ENCODE measurements at regions not wholly inside any gene's neighbourhood (a gene's known extent, or its start where the extent isn't known, plus 50 kb on each side); places are given as distances from the start of the nearest gene placed in this dataset.

DNA sequence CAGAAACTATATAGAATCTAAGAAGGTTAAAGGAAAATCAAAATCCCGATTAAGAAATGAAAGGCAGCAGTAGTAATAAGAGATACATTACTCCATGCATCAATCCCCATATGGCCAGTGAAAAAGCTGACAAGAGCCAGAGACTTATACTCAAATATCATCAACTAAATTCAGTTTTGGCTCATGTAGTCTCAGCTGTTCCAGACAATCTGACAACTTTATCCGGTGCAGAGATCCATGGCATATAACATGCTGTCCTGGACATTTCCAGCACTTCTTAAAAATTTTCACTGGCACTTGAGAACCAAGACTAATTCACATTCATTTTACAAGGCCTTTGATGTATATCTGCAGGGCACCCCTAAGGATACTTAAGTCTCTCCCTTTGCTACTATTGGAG is 255.7 kb upstream of the KLHL1 start:
- no peak for DNase-seq

DNA sequence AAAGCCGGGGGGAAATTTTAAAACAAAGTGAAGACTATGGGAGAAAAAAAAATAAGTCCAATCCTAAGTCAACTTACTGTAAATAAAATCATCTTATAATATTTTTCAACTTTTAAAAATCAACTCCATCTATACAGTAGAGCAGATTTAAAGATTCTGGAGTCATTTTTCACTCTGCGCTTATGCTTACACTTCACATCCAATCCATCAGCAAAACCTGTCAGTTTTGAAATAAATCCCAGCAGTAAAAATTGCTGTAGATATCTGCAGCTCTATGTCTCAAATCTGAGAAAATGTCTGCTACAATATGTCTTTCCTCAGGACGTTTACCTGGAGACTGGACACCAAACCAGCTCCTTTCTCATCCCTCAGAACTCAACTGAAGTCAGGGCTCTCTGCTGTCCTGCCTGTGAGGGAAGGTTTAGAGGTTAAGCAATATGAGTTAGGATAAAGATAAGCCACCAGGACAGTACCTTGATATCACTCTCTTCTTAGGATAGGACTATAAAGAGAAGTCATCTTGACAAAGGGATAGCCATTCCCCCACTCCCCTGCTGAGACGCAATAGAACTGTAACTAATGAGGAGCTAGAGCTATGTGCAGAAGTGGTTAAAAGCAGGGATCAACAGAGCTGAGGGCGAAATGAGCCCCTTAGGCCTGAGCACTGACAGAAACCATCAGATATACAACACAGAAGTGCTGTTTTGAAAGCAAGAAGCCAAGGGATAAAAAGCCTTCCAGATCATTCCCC is 254.7 kb upstream of the KLHL1 start:
- no peak for DNase-seq

DNA sequence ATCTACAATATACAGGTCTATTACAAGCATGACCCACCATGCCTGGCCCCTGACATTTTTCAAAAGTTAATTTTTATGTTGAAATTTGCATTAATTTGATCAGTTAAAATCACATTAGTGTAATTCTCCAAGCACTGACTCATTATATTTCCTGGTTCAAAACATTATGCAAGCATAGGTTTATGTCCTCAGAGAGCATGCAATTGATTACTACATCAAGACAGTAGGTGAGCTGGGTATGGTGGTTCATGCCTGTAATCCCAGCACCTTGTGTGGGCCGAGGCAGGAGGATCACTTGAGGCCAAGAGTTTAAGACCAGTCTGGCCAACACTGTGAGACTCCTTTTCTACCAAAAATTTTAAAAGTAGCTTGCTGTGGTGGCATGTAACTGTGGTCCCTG is 248.8 kb upstream of the KLHL1 start:
- DNase-seq: no peak

DNA sequence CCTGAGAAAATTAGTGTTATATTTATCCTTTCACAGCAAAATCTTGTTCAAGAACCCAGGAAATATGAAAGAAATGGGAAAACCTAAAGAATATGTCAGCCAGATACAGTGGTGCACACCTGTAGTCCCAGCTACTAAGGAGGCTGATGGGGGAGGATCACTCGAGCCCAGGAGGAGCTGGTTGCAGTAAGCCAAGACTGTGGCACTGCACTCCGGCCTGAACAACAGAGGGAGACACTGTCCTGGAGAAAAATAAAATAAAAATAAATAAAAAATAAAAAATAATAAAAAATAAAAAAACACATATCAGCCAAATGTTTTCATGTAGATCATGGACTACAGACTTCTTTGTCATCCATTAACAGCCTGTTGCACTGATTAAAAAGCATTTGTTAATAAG is 244.8 kb upstream of the KLHL1 start:
- no peak for DNase-seq

DNA sequence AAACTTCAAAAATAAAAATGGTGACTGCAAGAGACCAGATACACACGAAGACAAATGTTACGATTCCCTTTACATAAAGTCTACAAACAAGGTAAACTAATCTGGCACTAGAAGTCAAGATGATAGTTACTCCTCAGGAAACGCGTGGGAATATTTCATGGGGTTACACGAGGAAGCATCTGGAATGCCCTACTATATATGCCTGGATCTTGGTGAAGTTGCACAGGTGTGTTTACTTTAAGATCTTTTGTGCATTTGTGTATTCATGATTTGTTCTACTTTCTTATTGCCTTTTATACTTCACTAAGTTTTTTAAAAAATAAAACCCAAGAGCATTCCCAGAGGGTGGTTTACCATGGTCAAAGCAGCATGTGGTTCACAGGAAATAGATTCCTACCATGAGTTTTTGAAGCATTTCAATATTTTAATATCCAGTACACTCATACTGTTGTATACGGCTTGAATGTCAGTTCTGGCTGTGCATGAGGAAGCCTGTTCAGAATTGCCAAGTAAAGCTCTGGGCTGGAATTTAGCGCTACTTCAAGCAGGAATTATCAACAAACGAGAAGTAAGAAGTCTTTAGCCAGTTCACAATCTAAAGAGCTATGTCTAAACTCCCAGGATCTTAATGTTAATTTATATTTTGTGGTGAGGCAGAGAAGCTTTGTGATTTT is 239.8 kb upstream of the KLHL1 start:
- no peak for DNase-seq

DNA sequence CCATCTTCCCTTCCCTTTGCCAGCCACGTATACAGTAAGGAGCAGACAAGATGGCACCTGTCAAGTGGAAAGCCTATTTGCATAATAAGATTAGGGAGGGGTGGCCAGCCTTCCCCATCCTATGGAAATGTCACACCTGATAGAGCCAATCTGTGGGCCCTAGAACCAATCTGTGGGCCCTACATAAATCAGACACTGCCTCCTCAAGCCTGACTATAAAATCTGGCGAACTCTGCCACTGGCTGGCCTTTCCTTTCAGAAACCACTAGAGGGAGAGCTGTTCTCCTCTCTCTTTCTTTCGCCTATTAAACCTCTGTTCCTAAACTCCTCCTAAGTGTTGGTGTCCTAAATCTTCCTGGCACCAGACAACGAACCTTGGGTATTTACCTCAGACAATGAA is 231.5 kb upstream of the KLHL1 start:
- no peak for DNase-seq

DNA sequence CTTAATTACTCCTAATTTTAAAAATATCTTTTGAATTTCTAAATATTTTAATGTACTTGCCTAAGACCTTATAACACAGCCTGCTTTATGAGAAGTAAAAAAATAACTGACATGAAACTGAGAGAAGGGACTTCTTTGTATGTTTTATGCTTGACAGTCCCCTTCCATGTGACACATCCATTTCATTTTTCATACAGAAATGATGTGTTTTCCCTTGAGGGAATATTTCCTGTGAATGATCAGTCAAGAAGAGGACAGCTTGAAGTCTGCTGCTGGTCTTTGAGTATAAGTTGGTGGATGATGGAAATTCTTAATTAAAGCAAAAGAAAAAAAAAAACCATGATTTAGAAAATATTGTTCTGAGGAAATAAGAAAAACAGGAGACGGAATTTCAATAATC is 230.4 kb upstream of the KLHL1 start:
- no peak for DNase-seq

DNA sequence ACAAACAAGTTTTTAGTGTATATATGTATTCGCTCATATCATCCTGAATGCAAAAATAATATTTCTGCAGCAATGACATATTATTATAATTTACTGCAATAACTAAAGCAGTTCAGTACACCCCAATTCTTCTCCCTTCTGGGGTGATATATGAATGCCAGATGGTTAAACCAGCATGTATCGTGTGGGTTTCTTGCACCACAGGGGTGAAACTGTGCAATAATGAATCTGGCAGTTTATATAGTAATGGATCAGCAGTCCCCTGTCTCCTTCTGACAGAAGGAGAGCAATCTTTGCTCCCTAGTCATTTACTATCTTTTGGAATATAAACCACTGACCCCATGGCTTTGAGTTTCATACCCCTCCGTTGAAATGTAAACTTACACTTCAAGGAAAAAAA is 228.6 kb upstream of the KLHL1 start:
- DNase-seq: no peak

DNA sequence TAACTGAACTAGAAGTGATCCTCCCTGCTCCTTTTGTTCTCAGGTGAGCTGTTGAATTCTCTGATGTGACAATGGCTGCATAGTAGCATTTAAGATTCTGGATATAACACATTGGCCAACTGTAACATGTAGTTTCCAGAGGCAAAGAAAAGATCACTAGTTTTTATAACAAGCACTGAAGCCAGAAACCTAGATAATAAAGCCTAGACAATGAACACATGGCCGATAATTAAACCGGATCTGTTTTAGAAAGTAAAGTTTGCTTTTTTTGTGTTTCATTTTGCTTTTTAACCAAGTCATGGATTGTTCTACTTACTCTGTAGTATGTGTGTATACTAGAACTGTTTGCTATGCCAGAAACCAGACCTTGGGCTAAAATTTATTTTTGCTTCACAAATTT is 225.5 kb upstream of the KLHL1 start:
- DNase-seq: no peak

DNA sequence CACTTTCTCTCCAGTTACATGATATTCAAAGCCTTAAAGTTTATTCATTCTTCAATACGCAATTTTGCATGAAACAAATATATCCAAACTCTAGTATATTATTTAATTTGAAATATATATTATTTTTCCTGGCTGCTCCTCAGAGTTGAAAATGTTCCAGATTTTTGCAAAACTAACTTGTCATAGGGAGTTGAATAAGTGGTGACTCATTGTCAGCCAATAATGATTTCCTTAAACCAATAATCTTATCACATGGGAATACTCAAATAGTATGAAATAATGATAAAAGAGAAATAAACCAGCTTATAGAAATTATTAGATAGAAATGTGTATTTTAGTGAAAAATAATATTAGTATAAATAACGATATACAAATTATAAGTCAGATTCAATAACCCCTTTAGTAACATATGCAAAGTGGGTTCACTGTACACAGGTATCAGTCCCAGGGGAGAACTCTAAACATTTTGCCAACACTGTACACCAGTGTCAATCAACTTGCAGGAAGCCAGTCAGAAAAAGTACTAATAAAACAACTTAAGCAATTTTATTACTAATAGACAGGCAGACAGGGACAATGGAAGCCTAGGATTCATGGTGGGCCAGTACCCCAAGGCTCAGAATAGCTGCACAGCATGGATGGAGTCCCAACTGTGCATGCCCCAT is 222.6 kb upstream of the KLHL1 start:
- DNase-seq: no peak

DNA sequence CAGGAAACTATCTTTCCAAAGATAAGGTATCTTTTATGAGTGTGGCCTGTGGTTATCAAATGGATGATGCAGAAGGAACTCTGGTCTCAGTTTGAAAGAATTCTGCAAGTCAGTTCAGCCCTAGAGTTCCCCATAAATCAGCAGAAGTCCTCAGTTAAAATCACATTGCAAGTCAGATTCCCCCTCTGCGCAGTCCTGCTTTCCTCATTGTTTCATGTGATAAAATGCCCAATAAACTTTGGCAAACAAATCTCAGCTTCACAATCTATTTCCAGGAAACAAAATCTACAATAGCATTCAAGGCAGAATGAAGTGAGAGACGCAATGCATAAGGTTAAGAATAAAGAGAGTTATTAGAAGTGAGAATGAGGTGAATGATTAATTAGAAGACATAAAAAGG is 216.3 kb upstream of the KLHL1 start:
- no peak for DNase-seq

DNA sequence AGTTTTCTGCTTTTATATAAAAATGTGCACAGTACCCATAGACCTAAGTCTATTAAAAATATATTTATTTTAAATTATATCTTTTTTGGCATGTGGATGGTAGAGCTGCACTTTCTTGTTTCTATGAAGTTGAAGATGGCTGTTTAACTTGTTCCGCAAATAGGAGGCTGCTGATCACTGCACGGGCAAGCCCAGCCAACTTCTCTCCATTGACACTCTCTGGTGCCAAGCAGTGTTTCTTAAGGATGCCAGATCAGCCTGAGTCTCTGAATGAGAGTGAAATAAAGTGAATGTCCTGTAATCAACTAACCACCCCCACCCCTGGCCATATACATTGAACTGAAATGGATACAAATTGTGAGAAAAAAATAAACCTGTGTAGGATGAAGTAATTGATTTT is 202.9 kb upstream of the KLHL1 start:
- no peak for DNase-seq

DNA sequence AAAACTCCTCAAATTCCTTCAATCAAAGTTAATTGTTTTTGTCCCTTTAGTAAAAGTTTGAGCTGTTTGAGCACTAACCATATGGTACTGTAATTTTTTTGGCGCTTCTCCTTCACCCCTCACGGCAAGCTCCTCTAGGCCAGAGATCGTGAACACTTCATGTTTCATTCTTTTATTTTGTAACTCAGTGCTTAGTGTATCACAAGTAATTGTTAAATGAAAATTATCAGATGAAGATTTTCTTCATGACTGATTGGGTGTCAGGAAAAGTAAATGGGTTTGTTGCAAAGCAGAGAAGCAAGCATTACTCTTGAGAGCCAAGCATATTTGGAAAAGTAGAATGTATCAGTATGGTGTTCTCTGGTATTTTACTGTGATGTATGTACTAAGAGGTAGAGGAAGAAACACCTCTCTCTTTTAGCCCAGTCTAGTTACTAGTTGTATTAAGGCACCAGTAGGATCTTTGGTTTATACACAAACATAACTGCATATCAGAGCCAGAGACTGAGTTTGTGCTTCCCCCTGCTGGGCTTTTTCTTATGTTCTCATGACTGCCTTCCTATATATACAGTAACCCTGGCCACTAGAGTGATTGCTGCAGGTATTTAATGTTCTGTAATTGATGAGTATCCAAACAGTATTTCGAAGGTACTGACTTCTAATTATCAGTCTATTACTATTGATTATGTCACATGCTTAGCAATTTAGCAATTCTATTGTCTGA is 202.3 kb upstream of the KLHL1 start:
- DNase-seq: peak; percentile 90

DNA sequence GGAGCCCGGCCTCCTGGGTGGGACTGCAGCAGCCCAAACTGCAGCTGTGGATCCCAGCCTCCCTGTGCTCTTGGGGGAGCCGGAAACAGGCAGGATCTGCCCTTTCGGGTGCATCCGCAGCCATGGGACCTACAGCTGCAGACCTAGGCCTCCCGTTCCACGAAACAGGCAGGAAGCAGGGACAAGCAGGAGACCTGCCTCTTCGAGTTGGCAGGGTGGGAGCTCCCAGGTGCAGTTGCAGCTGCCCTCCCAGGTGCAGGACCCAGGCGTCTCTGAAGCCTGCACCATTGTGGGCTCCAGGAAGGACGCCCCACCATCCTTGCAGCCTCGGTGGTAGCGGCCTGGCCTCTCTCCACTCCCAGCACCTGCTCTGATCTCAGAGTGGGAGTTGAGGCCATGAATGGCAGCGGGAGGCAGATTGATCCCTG is 189.0 kb upstream of the KLHL1 start:
- no peak for DNase-seq

DNA sequence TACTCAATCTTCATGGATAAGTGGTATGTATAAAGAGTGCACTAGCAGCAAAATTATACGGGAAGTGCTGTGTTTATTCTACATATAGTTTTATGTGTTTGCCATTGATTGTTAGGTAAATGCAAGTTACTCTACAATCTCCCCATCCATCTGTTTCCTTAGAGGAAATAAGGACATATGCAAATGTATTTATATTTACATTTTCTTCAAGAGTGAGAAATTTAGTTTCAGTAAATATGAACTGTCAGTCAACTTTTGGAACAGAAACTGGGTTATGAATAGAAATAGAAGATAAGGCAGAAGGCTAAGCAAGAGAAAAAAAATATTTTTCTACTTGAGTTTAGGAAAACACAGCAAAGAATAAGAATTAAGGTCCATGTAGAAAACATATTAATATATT is 176.1 kb upstream of the KLHL1 start:
- DNase-seq: no peak

DNA sequence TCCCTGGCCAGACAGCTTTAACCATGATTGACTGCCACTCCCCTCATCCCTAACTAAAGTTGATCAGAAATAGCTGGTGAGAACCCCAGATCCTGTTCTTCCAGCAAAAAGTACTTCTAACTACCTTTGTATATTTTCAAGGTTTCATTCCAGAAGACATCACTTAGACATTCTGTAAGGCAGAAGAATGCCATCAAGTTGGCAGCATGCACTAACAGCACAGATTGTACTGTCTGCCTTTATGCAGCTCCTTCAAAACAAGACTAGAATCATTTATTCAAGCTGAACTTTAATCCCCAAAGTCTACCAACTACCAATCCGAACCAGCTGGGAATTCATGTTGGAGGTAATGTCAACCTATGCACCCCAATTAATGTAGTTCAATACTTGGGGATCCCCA is 167.6 kb upstream of the KLHL1 start:
- DNase-seq: no peak

DNA sequence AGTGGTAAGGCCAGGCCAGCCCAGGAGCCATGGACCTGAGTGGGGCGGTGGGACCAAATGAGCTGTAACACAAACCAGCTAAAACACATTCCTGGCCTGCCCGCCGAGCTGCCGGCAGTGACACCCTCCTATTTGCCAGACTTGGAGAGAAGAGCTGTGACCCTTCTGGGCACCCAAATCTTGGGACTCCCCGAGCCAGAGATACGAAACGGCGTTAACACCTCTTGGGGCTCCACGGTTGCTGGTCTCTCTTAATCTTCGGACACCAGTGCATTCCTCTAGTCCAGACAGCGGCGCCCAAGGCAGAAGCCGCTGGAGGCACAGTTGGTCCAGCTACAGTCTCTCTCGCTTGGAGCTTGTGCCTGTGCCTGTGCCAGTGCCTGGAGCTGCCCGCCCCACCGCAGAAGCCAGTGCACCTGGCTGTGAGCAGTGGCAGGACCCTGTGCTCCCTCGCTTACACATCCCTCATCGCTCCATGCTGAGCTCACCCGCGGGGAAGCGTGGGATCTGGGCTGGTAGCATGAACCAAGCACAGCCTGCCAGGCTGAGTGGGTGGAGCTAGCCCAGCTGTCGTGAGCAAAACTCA is 147.2 kb upstream of the KLHL1 start:
- no peak for DNase-seq

DNA sequence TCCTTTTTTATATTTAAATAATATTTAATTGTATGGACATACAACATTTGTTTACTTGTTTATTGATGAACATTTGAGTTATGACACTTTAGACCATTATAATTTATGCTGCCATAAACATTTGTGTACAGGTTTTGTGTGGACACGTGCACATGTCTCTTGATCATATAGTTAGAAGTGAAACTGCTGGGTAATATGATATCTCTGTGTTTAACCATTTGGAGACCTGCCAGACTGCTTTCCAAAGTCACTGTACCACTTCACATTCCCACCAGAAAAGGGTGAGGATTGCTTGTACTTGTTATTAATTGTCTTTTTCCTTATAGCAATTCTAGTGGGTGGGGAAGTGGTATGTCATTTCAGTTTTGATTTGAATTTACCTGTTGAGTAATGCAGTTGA is 145.6 kb upstream of the KLHL1 start:
- peak; percentile 96 for DNase-seq

DNA sequence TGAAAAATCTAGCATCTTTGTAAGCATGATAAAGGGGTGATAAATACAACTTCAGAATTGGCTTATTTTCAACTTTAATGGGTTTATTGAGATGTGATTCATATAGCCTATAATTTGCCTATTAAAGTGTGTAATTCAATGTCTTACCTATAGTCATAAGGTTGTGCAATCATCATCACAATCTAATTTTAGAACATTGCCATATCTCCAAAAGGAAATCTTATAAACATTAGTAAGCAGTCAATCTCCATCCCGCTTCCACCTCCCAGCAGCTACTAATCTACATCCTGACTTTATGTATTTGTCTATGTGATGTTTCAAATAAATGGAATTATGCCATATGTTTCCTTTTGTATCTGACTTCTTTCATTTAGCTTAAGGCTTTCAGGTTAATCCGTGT is 145.2 kb upstream of the KLHL1 start:
- no peak for DNase-seq

DNA sequence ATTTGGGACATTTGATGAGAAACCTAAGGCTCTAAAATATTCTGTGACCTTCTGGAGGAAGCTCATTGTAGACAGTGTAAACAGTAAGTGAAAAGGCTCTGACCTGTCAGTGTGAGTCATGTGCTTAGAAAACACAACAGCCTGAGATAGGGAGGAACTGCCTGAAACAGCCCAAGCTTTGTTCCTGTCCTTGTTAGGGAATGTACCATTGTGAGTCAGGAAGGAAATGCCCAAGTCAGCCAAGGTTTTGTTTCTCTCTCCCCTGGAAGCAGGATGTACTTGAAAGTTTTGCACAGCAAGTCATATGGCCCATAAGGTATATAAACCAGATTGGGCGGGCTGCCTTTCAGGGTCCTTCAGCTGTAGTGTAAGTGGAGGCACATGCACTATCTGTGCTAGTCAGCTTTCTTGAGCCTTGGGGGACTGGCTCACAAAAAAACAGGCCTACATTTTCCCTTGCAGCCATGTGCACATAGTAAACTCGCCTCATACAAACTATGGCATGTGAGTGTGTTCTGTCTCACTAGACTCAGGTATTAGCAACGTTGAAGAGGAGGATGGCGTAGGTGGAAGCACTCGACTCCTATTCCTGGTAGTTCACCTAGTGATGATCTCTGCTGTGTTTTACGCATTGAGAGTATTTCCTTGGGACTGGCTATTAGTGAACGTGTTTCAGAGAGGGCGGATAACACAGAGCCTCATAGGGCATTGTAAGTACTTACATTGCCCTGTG is 141.2 kb upstream of the KLHL1 start:
- DNase-seq: peak; percentile 23

DNA sequence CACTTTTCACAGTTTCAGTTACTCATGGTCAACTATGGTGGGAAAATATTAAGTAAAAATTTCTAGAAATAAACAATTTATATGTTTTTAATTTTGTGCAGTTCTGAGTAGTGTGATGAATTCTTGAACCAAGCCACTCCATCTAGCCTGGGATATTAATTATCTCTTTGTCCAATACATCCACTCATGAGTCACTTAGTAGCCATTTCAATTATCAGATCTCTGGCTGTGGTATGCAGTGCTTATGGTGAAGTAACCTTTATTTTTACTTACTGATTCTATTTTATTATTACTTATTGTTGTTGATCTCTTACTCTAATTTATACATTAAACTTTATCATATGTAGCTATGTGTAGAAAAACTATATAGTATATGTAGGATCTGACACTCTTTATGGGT is 128.9 kb upstream of the KLHL1 start:
- no peak for DNase-seq

DNA sequence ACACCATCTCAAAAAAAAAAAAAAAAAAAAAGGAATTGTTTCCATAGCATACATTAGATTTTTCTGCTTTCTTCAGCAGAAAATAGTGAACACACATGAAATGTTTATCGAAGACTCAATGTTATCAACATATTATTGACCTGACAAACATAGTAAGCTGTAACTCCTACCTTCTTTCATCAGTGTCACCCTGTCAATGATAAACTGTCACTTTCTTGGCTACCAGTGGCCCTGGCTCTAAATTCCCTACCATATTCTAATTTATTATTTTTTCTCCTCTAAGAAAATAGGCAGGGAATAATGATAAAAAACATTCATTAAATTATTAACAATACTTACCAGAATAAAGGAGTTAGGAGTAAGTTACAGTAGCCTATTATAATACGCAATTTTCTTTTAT is 127.3 kb upstream of the KLHL1 start:
- no peak for DNase-seq

DNA sequence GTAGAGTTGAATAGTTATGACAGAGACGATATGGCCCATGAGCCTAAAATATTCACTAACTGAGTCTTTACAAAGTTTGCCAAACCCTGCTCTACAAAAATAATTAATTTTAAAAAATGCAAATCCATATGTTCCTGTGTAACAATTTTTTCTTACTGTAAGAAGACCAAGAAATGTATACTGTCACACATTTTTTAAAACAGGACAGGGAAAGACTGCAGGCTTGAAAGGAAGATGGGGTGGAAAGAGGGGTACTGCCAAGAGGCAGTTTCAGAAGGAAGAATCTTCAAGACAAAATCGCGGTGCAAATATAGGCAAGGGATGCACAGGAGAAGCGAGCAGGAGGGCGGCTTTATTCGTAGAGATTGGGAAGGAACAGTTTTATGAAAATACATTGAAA is 115.7 kb upstream of the KLHL1 start:
- DNase-seq: no peak
